BLaER1 treated with 17β-estradiol and CSF1 and Interleukin-3, amounts not matched to agents 10 nM and 100 nM (cell line): ENCODE measurements at regions not wholly inside any gene's neighbourhood (a gene's known extent, or its start where the extent isn't known, plus 50 kb on each side); places are given as distances from the start of the nearest gene placed in this dataset.

Experiments used
- H3K27ac ChIP-seq, 11 experiments: shearing (Covaris generic); formaldehyde crosslinking; 2 replicates each; pipeline ENCODE4 v1.8.1; 2022
- H3K27me3 ChIP-seq, 11 experiments: shearing (Covaris generic); formaldehyde crosslinking; 2 replicates each; pipeline ENCODE4 v1.8.1; 2022
- H3K36me3 ChIP-seq, 11 experiments: shearing (Covaris generic); formaldehyde crosslinking; 2 replicates each; pipeline ENCODE4 v1.8.1; 2022
- H3K4me1 ChIP-seq, 10 experiments: shearing (Covaris generic); formaldehyde crosslinking; 2 replicates each; pipeline ENCODE4 v1.8.1; 2022
- H3K4me2 ChIP-seq, 11 experiments: shearing (Covaris generic); formaldehyde crosslinking; 2 replicates each; pipeline ENCODE4 v1.8.1; 2022
- H3K4me3 ChIP-seq, 10 experiments: shearing (Covaris generic); formaldehyde crosslinking; 2 replicates each; pipeline ENCODE4 v1.8.1; 2022
- H3K9ac ChIP-seq, 11 experiments: shearing (Covaris generic); formaldehyde crosslinking; 2 replicates each; pipeline ENCODE4 v1.8.1; 2022
- H3K9me3 ChIP-seq, 11 experiments: shearing (Covaris generic); formaldehyde crosslinking; replicated peaks in 1 of 11; 2 replicates each; pipeline ENCODE4 v1.8.1; 2022
- H4K20me1 ChIP-seq, 11 experiments: shearing (Covaris generic); formaldehyde crosslinking; 2 replicates each; pipeline ENCODE4 v1.8.1; 2022
- Cebpa-rat ChIP-seq, 11 experiments: shearing (Covaris generic); IDR thresholded peaks; 2 replicates each; pipeline ENCODE4 v1.8.1; 2022

DNA sequence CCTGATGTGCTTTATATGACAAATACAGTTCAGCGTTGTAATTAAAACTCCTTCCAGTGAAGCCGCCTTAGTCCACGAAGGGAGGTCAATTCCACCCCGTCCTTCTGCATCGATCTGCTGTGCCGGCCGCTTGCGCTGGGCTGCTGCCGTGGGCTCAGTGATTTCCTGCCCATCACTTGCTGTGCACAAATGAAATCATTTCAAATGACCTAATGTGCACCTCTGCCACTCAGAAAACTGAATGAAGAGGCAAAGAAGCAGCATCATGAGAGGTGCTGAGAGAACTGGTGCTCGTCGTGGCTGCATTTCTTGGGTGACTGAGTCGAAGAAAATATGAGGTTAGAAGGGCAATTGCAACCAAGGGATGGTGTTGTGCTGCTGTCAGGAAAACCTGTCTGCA, 144.3 kb upstream of the SYT6 start:
- Histone ChIP-seq H3K9ac (no peak overlapping the region), H4K20me1 (no peaks in the 10 kb centered on the region), H3K4me2 (no peak overlapping the region), H3K27ac (no peak overlapping the region), H3K36me3 (no peaks in the 10 kb centered on the region), H3K4me3 (no peak overlapping the region), H3K4me1 (peaks cover 0 to 6% (median 2%) of the 10 kb centered on the region in 10 experiments; a peak in 6 of 20 replicates), H3K9me3 (no peaks in the 10 kb centered on the region), H3K27me3 (no peaks in the 10 kb centered on the region)
- no peak for TF ChIP-seq Cebpa-rat (IDR thresholded peaks at IDR 0.05)

DNA sequence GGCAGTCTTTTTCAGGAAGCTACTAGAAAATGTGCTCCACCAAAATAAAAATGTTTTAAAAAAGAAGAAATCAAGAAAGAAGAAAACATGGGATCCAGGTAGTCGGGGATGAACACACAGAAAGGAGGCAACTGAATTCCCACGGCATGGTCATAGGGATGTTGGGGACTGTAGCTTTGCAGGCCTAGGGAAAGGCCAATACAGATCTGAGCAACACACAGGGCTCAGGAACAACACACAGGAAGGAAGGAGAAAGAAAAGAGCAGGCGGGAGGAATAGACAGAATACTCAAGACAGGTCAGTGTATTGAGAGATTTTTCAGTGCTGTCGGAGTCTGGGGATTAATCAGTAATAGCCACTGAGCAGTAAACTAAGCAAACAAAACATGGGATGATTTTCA, 142.7 kb upstream of the SYT6 start:
- no peak overlapping the region for H3K27ac ChIP-seq
- peaks cover 0 to 5% (median 2%) of the 10 kb centered on the region in 10 experiments; a peak in 6 of 20 replicates for H3K4me1 ChIP-seq
- TF ChIP-seq Cebpa-rat (IDR thresholded peaks at IDR 0.05), result no peak
- H3K27me3 ChIP-seq, result no peaks in the 10 kb centered on the region
- no peak overlapping the region for H3K4me3 ChIP-seq
- H3K9me3 ChIP-seq, result no peaks in the 10 kb centered on the region
- no peaks in the 10 kb centered on the region for H3K36me3 ChIP-seq
- no peak overlapping the region for H3K9ac ChIP-seq
- no peak overlapping the region for H3K4me2 ChIP-seq
- no peaks in the 10 kb centered on the region for H4K20me1 ChIP-seq

DNA sequence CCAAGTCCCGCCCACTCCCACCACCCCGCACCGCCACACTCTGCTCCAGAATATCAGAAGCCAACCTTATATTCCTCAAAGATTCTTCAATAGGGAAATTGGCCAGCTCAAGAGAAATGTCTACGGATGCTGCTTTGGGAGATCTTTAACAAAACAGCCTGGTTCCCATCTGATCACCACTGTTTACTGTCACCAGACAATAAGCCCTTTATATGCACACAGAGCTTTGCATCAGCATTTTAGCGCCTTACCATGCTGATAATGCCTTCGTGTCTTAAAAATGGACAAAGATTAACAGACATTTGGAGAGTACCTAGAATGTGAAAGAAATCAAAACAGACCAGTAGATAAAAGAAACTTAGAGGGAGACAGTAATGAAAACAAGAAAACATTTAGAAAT, 141.7 kb upstream of the SYT6 start:
- Histone ChIP-seq H3K27ac (no peak overlapping the region), H3K9me3 (no peaks in the 10 kb centered on the region), H3K36me3 (no peaks in the 10 kb centered on the region), H4K20me1 (no peaks in the 10 kb centered on the region), H3K9ac (no peak overlapping the region), H3K4me2 (no peak overlapping the region), H3K4me1 (no peaks in the 10 kb centered on the region), H3K27me3 (no peaks in the 10 kb centered on the region), H3K4me3 (no peak overlapping the region)
- no peak for TF ChIP-seq Cebpa-rat (IDR thresholded peaks at IDR 0.05)

DNA sequence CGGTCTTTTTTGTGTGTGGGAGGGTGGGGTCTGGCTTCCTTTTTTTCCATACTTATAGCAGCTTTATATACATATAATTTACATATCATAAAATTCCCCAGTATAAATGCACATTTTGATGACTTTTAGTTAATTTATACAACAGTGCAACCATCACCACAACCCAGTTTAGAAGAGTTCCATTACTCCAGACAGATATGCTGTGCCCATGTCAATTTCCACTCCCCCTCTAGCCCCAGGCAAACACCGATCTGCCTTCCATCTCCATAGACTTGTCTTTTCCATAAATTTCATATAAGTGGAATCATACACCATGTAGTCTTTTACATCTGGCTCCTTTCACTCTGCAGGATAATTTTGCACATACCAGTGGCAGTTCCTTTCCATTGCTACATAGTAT, 139.2 kb upstream of the SYT6 start:
- Histone ChIP-seq H3K27me3 (no peaks in the 10 kb centered on the region), H3K27ac (no peak overlapping the region), H3K36me3 (no peaks in the 10 kb centered on the region), H4K20me1 (no peaks in the 10 kb centered on the region), H3K4me1 (no peaks in the 10 kb centered on the region), H3K9me3 (no peaks in the 10 kb centered on the region), H3K4me3 (no peak overlapping the region), H3K9ac (no peak overlapping the region), H3K4me2 (no peak overlapping the region)
- no peak for TF ChIP-seq Cebpa-rat (IDR thresholded peaks at IDR 0.05)

DNA sequence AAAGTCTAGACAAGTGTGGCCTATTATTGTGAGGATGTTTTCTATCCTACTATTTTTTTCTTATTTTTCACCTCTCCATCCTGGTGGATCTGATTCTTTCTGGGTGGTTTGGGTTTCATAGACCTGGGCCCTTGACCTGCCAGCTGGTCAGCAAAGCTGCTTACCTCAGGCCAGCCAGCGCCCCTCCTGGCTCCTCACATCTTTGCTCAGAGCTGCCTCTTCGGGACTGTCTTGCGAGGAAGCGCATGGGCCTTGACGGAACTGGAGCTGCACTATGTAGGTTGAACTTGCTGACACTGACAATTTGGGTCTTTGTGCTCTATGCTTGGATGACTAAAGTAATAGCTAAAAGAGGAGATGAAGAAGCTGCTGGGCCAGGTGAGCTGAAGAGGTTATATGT, 138.5 kb upstream of the SYT6 start:
- H3K27ac ChIP-seq, result no peak overlapping the region
- no peaks in the 10 kb centered on the region for H3K9me3 ChIP-seq
- no peaks in the 10 kb centered on the region for H3K36me3 ChIP-seq
- no peak overlapping the region for H3K4me2 ChIP-seq
- TF ChIP-seq Cebpa-rat (IDR thresholded peaks at IDR 0.05), result no peak
- H3K9ac ChIP-seq, result no peak overlapping the region
- no peaks in the 10 kb centered on the region for H3K4me1 ChIP-seq
- no peaks in the 10 kb centered on the region for H3K27me3 ChIP-seq
- no peak overlapping the region for H3K4me3 ChIP-seq
- H4K20me1 ChIP-seq, result no peaks in the 10 kb centered on the region

DNA sequence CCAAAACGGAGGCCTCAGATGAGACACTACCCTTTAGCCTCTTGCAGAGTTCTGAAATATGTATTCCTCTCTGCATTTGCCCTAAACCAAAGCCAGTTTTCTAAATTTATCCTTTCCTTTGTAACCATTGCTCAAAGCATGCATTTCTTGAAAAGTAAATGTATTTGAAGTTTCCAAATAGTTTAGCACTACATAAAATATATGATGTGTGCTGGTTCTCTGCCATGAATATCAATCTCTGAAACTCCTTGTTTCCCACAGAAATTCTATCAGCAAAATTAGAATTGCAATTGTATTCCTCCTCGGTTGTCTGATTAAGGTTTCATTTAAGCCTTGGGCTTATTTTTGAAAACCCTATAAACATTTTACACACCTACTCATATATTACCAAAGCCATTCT, 137.1 kb upstream of the SYT6 start:
- Histone ChIP-seq H3K27ac (no peak overlapping the region), H3K9me3 (no peaks in the 10 kb centered on the region), H4K20me1 (no peaks in the 10 kb centered on the region), H3K9ac (no peak overlapping the region), H3K4me3 (no peak overlapping the region), H3K36me3 (no peaks in the 10 kb centered on the region), H3K27me3 (no peaks in the 10 kb centered on the region), H3K4me1 (no peaks in the 10 kb centered on the region), H3K4me2 (no peak overlapping the region)
- no peak for TF ChIP-seq Cebpa-rat (IDR thresholded peaks at IDR 0.05)

DNA sequence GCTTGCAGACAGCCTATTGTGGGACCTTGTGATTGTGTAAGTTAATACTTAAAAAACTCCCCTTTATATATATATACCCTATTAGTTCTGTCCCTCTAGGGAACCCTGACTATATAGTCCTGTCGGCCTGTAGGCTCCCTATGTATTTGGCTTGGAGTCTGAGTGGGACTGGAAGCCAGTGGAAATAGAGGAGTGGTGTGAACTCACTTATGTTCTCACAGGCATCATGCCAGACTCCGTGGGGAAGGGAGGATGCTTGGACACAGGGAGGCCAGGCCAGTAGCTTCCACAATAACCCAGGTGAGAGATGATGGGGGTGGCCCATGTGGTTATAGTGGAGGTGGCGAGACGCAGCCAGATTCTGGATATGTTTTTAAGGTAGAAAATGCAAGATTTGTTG, 136.7 kb upstream of the SYT6 start:
- Histone ChIP-seq H3K9me3 (no peaks in the 10 kb centered on the region), H3K27me3 (no peaks in the 10 kb centered on the region), H4K20me1 (no peaks in the 10 kb centered on the region), H3K36me3 (no peaks in the 10 kb centered on the region), H3K4me2 (no peak overlapping the region), H3K9ac (no peak overlapping the region), H3K27ac (no peak overlapping the region), H3K4me3 (no peak overlapping the region), H3K4me1 (no peaks in the 10 kb centered on the region)
- no peak for TF ChIP-seq Cebpa-rat (IDR thresholded peaks at IDR 0.05)

DNA sequence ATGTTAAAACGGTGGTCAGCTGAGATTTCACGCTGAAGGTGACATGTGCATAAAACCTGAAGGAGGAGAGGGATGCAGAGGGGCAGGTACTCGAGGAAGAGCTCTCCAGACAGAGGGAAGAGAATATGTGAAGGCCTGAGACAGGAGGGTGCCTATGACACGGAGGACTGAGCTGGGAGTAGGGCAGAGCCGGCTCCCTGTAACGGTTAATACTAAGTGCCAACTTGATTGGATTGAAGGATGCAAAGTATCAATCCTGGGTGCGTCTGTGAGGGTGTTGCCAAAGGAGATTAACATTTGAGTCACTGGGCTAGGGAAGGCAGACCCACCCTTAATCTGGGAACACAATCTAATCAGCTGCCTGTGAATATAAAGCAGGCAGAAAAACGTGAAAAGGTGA, 136.2 kb upstream of the SYT6 start:
- Histone ChIP-seq H3K9me3 (no peaks in the 10 kb centered on the region), H3K36me3 (no peaks in the 10 kb centered on the region), H3K27ac (no peak overlapping the region), H4K20me1 (no peaks in the 10 kb centered on the region), H3K4me1 (no peaks in the 10 kb centered on the region), H3K4me3 (no peak overlapping the region), H3K9ac (no peak overlapping the region), H3K4me2 (no peak overlapping the region), H3K27me3 (no peaks in the 10 kb centered on the region)
- TF ChIP-seq Cebpa-rat (IDR thresholded peaks at IDR 0.05), result no peak

DNA sequence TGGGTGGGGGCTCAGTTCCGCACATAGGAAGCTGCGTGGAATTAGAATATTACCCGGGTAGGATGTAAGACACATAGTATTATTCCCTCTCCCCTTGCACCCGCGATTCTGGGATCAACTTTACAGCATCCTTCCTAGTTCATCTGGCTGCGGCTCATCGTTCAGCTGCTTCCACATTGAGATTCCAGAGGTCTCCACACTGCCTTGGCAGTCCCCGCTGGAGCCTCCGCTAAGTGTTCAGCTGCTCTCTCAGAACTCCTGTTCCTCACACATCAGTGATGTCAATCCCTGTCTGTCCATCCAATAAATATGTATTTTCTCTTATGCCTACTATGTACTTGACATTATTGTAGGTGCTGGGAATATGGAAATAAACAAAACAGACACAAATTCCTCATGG, 135.6 kb upstream of the SYT6 start:
- no peaks in the 10 kb centered on the region for H3K4me1 ChIP-seq
- no peak overlapping the region for H3K27ac ChIP-seq
- no peak overlapping the region for H3K4me2 ChIP-seq
- TF ChIP-seq Cebpa-rat (IDR thresholded peaks at IDR 0.05), result no peak
- H4K20me1 ChIP-seq, result no peaks in the 10 kb centered on the region
- H3K9me3 ChIP-seq, result no peaks in the 10 kb centered on the region
- H3K9ac ChIP-seq, result no peak overlapping the region
- H3K27me3 ChIP-seq, result no peaks in the 10 kb centered on the region
- no peak overlapping the region for H3K4me3 ChIP-seq
- H3K36me3 ChIP-seq, result no peaks in the 10 kb centered on the region

DNA sequence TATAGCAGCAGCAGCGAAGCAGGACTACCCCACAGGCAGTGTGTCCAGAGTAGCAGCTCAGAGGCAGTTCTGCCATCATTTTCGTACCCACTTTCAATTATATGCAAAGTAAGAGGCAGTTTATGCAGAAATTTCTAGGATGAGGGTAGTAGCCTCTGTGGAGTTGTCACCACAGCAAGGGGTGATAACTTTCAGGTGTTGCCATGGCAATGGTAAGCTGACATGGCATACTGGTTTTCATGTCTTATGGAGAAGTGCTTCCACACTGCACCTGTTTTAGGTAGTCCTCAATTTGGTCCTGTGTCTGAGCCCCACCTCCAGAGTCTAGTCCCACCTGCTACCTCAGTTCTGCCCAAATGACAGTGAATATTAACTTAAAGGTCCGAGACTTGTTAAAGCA, 133.3 kb upstream of the SYT6 start:
- Histone ChIP-seq H3K27ac (no peak overlapping the region), H3K9ac (no peak overlapping the region), H4K20me1 (no peaks in the 10 kb centered on the region), H3K27me3 (no peaks in the 10 kb centered on the region), H3K36me3 (no peaks in the 10 kb centered on the region), H3K4me2 (no peak overlapping the region), H3K4me3 (no peak overlapping the region), H3K4me1 (no peaks in the 10 kb centered on the region), H3K9me3 (no peaks in the 10 kb centered on the region)
- no peak for TF ChIP-seq Cebpa-rat (IDR thresholded peaks at IDR 0.05)

DNA sequence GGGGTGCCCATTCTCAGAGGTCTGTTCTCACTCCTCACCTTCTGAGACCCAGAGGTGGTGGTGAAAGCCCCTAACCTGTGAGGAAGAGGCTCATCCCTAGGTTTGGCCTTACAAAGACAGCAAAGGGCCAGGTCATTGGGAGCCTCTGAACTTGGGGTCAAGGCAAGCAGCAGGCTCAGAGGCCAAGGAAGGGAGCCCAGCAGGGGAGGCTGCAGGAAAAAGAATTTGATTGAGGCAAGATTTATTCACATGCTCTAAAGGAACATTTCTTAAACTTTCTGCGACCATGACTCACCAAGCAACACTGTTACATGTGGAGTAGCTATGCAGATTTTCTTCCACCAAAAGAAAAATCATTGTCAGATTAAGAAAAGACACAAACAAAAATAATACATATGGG, 132.5 kb upstream of the SYT6 start:
- no peak overlapping the region for H3K4me2 ChIP-seq
- no peak for TF ChIP-seq Cebpa-rat (IDR thresholded peaks at IDR 0.05)
- H3K4me3 ChIP-seq, result no peak overlapping the region
- no peaks in the 10 kb centered on the region for H3K36me3 ChIP-seq
- H3K27ac ChIP-seq, result no peak overlapping the region
- no peaks in the 10 kb centered on the region for H3K4me1 ChIP-seq
- H3K27me3 ChIP-seq, result no peaks in the 10 kb centered on the region
- H4K20me1 ChIP-seq, result no peaks in the 10 kb centered on the region
- no peak overlapping the region for H3K9ac ChIP-seq
- H3K9me3 ChIP-seq, result no peaks in the 10 kb centered on the region
